Spleen (tissue), 7 donors: ENCODE measurements at regions not wholly inside any gene's neighbourhood (a gene's known extent, or its start where the extent isn't known, plus 50 kb on each side); places are given as distances from the start of the nearest gene placed in this dataset.

ENCODE experiments used
- POLR2A ChIP-seq, 3 donors: fragments of 450-650 bp; IDR thresholded peaks; one replicate each; pipeline ENCODE4 v1.5.1; 2017; ENCODE audit warnings: antibody characterized with exemption in 3 of 3, mild to moderate bottlenecking in 1 of 3
- POLR2AphosphoS5 ChIP-seq, 3 donors: sonication (generic); formaldehyde crosslinking; IDR thresholded peaks; one replicate each; pipeline ENCODE4 v1.5.1; 2017; ENCODE audit warnings: antibody characterized with exemption in 3 of 3
- TF ChIP-seq, protein P1 (sequence below), 11 experiments: fragments of 200-600 bp in 7 of 11; fragments of 450-650 bp in 4 of 11; sonication (generic) in 4 of 11; IDR thresholded peaks in 8 of 11; conservative IDR thresholded peaks in 3 of 11; 1 replicate in 7 of 11; 2 replicates in 4 of 11; pipeline versions ENCODE4 v1.4.0 to v1.8.0; 2016 to 2021; ENCODE audit warnings: antibody characterized with exemption in 11 of 11, inconsistent platforms in 4 of 11, mild to moderate bottlenecking in 1 of 11
- donor health status: DM: no; HTN: no; CAD: no; lungs with moderate emphysema.
- donor health status: DM: no; HTN: no; CAD: no.
- donor health status: DM: no; HTN: no; CAD: no.

DNA sequence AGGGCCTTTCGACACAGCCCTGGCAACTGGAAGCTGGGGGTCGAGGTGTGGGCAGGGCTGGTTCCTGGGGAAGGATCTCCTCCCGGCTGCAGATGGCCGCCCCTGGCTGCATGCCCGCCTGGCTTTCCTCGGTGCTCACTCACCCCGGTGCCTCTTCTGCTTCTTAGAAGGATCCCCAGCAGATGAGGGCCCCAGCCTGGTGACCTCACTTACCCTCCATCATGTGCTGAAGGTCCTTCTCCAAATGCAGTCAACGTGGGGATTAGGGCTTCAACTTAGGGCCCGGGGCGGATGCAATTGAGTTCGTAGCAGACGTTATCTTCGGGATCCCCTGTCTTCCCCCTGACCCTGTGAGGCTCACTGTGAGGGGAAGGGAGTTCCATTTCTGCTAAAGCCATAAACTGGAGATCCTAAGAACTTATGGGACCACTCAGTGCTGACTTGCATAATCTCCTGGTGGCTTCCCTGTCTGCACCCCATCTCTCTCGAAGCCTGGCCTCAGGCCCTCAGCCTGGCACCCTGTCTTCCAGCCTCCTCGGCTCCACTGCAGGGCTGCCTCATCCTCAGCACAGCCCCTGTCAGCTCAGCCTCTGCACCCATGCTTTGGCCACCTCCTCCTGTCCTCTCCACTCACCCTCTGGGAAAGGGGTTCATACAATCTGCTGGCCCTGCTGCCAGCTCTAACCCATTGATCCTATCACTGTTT is 92.6 kb downstream of the THBS2 start:
- TF ChIP-seq, protein P1, sequence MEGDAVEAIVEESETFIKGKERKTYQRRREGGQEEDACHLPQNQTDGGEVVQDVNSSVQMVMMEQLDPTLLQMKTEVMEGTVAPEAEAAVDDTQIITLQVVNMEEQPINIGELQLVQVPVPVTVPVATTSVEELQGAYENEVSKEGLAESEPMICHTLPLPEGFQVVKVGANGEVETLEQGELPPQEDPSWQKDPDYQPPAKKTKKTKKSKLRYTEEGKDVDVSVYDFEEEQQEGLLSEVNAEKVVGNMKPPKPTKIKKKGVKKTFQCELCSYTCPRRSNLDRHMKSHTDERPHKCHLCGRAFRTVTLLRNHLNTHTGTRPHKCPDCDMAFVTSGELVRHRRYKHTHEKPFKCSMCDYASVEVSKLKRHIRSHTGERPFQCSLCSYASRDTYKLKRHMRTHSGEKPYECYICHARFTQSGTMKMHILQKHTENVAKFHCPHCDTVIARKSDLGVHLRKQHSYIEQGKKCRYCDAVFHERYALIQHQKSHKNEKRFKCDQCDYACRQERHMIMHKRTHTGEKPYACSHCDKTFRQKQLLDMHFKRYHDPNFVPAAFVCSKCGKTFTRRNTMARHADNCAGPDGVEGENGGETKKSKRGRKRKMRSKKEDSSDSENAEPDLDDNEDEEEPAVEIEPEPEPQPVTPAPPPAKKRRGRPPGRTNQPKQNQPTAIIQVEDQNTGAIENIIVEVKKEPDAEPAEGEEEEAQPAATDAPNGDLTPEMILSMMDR (IDR thresholded peaks at IDR 0.05 in 8 of 11, conservative IDR thresholded peaks at IDR 0.05 in 3 of 11) = no peak
- TF ChIP-seq POLR2A (IDR thresholded peaks at IDR 0.05) (no peak), POLR2AphosphoS5 (IDR thresholded peaks at IDR 0.05) (no peak)
